ENCODE measurements at regions not wholly inside any gene's neighbourhood (a gene's known extent, or its start where the extent isn't known, plus 50 kb on each side); places are given as distances from the start of the nearest gene placed in this dataset.

DNA sequence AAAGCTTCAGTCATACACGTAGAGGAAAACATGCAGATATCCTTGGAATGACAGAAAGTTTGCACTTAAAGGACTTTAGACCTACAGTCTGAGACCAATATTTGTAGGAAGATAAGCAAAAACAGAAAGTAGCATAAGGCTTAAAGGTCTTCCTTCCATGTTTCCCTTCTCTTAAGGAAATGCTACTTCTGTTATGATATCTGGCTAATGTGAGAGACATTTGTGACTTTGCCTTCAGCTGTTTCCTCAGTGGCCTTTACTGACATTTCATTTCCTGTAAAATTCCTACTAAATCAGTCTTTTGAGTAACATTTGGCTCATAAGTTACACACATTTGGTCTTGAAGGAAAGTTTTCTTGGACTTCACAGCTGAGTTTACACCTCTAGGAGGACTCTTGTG is 713.4 kb downstream of the TBC1D32 start:
- DNase-seq = no peak

DNA sequence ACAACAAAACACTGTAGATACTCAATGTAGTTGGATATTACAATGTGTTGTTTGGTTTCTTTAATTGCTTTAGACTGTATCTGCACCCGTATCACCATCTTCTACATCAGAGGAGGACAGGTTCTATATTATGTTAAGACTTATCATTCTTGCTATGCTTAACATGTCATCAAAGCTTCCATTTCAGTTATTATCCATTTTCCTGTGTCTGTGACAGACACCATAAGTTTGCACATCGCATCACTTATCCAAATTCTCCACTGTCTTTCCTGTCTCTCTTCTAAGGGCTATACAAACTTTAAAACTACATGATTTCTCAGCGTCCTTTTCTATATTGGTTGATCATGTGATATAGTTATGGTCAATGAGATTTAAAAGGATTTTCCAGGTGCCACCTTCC is 719.0 kb downstream of the TBC1D32 start:
- no peak for DNase-seq

DNA sequence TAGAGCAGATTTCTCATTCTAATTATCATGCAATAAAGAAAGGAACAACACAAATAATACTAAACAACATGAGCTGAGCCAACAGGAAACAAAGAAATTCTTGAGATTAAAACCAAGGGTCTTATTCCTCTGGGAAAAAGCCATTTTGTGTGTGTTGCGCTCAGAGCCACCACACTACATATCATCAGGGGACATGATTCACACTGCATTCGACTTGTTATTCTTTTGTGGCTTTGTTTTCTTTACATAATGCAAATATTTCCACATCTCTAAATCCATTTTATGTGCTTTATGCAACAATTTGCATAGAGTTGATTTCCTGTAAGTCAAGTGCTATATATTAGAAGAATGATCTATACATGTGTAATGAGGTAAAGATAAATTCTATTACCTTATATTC is 719.6 kb downstream of the TBC1D32 start:
- DNase-seq = no peak

DNA sequence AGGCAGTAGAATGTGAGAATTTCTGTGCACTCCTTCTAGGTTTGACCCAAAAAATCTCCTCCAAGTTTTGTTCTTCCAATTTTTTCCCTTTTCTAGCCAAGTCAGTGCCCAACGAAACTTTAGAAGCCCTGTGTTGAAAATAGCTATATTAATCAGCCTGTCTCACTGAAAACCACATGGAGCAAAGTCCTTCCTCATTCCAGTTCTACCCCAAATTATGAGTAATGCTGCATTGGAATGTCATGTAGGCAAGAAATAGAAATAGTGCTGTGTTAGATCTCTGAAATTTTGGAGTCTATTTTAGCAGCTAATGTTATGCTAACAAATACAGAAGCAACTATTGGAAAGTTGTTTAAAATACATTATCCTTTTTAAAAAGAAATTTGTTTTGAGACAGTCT is 725.5 kb downstream of the TBC1D32 start:
- DNase-seq = no peak

DNA sequence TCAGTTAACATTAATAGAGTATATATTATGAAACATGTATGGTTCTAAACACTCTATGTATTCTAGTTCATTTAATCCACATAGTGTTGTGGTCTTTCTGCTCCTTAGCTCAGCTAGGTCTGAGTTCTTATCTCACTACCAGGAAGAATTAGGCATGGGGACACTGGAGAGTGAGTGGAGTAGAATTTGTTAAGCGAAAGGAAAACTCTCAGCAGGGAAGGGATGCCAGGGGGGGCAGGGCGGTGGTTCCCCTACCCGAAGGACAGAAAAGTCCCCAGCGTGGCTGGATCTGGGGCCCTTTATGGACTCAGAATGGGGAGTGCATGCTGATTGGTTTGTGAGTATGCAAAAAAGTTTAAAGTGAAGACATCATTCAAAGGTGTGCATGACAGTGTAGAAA is 727.5 kb downstream of the TBC1D32 start:
- DNase-seq = no peak

DNA sequence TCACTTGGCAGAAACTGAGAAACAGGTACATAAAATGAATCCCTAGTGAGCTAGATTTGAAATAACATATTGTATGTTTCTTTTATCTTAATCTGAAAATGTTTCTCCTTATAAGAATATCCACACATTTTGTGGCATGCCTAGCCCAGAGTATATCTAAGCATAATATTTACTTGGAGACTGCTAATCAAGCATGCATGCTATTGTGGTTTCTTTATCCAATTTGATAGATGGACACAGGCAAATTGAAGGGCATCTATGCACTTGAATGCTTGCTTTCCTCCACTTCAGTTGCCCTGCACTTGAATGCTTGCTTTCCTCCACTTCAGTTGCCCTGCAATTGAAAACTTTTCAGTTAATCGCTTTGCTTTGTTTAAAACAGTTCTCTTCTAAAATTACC is 729.8 kb downstream of the TBC1D32 start:
- no peak for DNase-seq

DNA sequence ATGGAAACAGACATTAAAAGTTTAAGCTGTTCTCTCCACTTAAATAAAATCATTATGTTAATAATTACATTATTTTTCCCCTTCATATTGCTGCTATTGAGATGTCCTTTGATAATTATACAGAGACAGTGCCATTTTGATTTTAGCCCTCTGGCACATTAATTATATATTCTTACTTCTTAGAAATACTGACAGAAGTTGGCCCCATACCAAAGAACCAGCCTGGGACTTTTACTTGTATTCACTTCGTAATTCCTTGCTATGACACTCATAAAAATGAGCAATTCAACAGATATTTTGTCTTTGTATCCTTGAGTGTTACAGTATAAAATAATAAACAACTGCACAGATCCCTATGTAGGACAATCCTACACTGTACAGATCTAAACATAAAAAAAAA is 743.7 kb downstream of the TBC1D32 start:
- no peak for DNase-seq

DNA sequence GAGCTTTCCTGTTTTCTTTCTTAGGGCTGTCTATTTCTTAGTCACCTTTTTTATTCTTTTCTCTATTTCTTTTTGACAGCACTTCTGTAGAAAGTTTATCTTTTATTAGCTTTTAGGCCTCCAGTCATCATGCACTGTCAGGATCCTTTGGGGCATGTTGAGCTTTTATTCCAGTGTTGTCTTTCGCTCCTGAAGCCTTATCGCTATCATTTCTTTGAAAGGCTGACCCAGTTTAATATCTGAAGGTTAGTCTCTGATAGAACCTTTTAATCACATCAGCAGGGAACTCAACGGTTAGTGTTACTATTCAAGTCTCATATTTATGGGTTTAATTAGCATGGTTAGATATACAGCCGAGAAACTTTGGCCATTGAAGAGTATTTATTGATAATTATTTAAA is 745.9 kb downstream of the TBC1D32 start:
- DNase-seq = no peak

DNA sequence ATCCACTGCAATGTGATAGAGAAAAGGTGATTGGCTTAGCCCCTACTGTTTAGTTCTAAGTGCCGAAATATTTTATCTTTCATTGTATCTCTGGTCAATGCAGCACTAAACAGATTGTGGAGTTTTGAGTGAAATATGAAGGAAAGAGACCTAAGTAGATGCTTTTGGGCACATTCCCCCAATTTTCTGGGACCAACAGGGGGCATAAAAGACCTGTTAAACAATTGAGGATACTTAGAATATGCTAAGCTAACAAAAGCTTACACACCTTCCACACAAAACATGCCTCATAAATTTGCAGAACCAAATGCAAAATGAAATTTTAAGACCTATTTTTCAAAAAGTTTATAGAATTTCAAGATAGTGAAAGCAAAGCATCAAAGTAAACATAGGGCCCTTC is 746.9 kb downstream of the TBC1D32 start:
- no peak for DNase-seq

DNA sequence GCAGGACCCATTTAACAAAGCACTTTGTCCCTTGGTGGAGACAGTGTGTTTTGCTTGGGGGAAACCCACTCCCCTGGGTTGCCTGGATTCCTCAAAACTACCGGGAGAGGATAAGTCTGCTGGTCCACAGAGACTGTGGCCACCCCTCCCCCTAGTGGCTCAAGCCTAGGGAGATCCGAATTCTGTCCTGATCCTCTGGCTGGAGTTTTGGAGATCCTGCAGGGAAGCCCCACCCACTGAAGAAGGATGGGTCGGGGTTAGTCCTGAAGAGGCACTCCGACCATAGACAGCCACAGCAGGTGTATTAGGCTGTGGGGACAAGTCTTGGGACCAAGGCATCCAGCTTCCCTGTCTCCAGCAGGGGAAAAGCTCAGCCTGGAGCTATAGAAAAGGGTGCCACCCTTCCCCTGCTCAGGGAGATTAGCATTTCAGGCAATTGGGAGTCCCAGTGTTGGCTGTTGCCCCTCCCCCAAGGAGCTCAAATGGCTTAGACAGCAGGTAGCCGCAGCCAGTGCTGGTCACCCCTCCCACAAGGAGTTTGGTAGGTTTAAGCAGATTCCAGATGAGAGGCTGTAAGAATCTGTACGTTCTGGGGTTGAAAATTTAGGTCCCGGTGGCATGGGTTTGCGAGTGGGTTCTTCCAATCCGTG is 750.0 kb downstream of the TBC1D32 start:
- no peak for DNase-seq

DNA sequence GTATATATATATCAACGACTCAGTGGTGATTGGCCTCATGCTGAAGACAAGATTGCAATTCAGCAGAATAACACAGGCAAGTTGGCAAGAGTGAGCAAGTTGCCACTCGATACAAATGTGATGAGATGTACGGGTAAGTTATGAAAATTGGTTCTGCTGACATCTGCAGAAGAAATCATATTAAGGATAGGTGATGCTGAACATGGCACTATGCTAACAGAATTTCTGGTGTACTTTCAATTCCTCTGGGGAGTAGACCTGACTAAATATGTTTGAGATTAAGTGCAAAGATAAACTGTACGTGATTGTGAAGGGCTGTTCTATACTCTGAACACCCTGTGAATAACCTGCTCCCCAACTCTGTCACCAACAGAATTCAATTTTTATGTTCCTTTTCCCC is 758.2 kb downstream of the TBC1D32 start:
- DNase-seq = no peak

DNA sequence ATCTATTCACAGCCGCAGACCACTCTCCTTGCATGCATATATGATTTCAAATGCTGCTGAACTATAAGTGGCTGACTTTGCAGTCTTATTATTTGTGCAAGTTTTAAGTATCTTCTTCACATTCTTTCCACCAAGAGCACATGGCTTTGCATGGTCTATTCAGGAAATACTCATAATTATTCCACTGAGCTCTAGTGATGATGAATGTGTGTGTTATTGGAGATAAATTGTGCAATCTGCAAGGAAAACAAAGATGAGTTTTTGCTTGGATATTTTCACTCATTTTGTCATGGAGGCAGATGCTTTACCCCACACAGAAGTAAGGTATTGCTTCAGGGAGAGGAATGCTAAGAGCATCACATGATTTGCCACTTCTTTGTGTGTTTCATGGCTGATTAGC is 764.6 kb downstream of the TBC1D32 start:
- DNase-seq = no peak

DNA sequence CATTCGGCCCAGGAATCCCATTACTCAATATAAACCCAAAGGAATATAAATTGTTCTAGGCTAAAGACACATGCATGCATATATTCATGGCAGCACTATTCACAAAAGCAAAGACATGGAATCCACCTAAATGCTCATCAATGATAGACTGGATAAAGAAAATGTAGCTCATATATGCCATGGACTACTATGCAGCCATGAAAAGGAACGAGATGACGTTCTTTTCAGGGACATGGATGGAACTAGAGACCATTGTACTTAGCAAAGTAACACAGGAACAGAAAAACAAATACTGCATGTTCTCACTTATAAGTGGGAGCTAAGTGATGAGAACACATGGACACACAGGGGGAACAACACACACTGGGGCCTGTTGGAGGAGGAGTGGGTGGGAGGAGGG is 769.5 kb downstream of the TBC1D32 start:
- no peak for DNase-seq

DNA sequence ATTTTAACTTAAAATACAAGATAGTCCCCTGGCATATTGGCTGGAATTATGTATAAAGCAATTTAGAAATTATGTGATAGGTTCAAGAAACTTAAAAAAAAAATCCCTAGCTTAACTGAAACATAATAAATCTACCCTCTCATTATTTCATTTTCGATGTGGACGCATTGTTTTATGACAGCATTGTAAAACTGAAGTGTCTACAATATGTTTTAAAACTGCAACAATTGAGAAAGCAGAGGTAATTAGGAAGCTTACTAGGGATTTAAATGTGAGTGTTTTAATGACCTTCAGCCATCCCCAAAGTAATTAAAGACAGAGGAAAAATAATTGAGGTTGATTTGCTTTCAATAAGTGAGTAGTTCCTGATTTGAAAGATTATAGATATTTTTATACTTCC is 776.0 kb downstream of the TBC1D32 start:
- DNase-seq = no peak

DNA sequence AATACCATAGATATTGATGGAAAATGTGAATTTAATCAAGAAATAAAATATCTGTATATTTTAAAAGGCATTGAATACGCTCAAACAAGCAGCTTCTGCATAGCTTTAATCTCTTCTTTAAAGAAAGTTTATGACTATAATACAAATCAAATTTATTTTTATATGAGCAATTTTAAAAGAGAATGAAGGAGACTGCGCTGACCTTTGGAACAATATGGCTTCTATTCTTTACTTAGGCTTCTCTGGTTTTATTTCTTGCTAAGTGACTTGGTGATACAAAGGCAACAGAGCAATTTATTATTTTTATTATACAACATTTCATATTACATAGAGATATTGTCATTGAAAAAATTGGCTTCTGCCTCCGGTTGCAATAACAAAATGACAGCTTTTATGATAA is 776.7 kb downstream of the TBC1D32 start:
- no peak for DNase-seq

DNA sequence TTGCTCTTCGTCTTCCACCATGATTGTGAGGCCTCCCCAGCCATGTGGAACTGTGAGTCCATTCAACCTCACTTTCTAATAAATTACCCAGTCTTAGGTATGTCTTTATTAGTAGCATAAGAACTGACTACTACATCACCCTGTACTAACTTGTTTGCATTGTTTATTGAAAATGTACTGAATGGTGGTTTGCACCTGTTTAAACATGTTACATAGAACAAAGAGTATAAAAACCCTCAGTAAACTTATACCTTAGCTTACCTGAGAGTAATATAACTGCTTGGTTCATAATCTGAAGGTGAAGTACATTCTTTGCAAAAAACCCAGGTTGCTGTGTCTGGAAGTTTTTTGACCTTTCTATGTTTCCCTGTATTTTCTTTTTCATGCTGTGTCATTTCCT is 777.8 kb downstream of the TBC1D32 start:
- DNase-seq = no peak

DNA sequence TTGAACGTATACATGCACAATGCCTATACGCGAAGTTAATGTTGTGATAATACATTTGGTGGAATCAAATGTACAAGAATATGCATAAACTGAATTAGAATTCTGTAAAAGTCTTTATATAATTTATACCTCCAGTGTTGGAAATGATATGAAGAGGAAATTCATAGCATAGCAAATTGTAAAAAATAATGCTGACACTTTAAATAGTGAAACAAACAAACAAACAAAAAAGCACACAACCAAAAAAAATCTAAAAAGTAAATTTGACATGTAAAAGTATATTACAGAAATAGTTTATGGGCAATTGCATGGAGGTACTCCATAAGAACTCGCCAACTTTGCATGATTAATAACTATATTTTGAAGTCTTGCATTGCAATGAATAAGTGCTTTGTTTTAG is 780.9 kb downstream of the TBC1D32 start:
- DNase-seq = no peak

DNA sequence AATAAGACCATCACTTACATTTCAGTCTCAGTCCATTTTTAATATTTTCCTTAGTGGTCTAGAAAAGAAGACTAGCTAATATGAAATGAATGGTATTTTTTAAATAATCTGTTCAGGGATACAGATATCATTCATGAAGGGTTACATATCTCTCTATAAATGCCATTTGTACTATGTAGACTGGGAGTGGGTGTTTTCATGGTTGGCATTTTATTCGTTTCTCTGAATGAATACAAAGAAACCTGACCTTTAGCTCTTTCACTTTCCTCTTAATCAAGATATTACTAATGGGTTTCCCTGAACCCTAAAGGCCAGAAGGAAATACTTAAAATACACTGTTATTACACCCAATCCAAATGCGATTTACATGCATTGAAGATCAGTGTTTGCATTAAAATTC is 788.9 kb downstream of the TBC1D32 start:
- DNase-seq = no peak

DNA sequence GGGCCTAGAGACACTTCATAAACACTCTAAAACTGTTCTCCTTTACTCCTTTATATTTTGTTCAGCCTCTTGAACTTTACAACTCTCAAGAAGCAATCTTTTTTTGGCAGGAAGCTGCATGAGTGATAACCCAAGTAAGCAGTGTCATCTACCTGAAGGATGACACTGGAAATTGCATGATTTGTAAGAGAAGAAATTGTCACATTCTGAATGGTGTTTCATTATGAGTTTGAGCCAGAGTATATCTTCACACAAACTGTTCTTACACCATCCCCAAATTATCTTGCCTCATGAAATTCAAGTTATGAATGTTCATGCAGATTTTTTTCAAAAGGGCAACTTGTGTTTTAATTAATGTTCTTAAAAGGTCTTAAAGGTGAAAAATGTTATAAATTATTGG is 799.3 kb downstream of the TBC1D32 start:
- no peak for DNase-seq

DNA sequence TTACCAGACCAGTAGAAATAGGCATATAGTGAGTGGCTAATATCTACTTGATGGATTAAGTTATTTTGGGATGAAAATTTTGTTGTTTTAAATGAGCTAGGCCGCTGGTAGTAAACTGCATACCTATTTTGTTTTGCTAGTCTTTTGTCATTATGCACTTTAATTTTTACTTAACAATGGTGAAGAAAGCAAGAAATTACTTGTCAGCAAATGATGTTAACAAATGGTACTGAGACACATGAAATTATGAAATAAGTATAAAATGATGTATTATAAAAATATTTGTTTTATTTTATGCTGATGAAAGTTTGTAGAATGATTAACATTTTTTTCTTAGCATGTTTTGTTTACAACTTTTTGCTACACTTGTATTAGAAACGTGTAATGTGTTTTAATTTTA is 807.7 kb downstream of the TBC1D32 start:
- no peak for DNase-seq

DNA sequence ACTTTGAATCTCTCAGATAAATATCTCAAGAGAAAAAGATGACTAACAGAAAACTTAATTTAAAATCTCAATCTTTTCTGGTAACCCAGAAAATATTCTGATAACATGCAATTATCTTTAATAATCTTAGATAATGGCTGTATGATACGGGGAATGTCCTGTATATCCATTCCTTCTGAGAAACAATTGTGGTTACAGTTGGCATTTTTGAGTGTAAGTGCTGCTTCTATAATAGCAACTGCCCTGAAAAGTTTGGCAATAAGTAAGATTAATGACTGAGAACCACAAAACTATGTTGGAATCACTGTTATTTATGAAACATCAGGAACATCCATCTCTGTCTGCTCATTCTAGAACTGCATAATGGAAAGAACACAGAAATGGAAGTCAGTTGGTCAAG is 819.7 kb downstream of the TBC1D32 start:
- DNase-seq = no peak

DNA sequence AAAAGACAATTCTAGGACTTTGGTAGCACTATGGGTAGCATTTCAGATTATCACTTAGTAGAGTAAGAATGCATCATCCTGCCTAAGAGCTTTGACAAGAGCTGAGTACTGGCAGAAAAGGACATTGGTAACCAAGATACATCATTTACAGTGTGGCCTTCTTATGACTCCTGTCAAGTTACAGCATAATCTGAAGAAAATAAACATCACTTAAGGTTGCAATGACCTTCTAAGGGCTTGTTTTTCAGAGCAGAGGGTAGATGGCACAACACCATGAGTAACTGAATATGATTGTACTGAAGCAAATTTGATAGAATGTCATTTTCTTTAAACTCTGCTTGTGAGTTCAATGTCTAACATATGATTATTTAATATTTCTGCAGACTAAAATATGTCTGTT is 822.6 kb downstream of the TBC1D32 start:
- no peak for DNase-seq

DNA sequence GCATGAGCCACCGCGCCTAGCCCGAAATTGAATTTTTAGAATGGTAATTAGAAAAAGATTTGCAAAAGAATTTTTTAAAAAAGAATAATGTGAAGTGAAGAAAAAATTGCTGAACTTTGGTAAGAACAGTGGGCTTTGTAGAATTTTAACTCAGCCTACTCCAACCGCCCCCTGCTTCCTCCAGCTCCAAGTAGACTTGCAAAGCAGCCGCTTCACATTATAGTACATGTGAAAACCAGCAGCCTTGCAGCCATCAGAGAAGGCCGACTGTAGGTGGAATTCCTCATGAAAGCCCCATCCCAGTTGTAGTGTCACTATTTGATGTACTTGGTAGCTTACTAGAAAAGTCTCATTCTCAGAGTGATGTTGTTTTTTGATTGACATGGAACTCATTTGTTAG is 835.6 kb downstream of the TBC1D32 start:
- DNase-seq = no peak

DNA sequence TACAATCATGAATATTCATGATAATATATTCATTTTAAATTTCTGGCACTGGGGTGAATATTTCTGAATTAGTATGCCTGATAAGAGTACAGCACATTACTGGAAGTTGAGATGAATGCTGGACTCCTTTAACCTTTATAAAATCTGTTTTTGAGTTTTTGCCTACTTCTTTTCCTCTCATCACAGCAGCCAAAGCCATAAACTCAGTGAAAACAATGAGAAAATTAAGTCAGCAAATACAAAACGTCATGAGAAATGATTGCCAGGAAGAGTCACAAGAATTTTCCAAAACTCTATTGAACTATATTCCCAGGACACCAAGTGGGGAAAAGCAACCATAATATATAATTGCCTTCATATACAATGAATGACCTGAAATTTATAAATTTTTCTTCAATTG is 837.6 kb downstream of the TBC1D32 start:
- no peak for DNase-seq

DNA sequence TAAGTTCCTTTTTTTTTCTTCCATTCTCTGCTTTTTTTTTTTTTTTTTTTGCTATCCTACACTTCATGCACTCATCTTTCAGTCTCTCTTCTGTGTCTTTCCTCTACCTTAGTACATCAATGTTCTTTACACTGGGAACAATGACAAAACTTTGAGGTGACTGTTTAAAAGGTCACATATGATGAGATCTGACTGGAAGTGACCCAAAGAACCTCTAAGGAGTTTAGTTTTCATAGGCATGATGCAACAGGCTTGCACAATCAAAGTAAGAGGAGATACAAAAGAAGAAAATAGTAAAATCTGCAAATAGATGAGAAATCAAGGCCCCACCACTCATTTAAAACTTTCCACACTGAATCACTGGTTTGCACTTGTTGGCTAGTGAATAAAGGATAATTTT is 840.8 kb downstream of the TBC1D32 start:
- no peak for DNase-seq

DNA sequence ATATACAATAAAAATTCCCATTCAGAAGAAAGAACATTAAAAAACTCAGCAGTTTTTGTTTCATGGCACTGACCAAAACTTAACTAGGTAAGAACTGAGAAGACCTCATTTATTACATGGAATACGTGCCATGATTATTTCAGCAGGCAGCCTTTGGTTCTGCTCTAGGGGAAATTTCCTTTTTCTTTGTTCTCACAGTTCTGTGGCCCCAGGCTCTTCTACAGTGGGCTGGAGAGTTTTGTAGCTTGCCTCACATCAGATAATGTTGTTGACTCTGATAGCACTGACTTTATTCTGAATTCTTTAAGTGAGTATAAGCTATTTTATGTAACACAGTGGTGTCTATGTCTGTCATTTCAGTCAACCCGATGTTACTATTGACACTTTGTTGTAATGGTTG is 844.3 kb downstream of the TBC1D32 start:
- no peak for DNase-seq

Measured in retina (tissue), 1 donor.